IMR-90 (cell line): ENCODE measurements at regions not wholly inside any gene's neighbourhood (a gene's known extent, or its start where the extent isn't known, plus 50 kb on each side); places are given as distances from the start of the nearest gene placed in this dataset.

Experiments
- ATAC-seq: fragments of 200-7000 bp; cut with Tn5 transposase; 2 replicates; pipeline ENCODE4 v1.9.1; 2020; ENCODE audit warnings: low read depth, mild to moderate bottlenecking, moderate library complexity
- BruUV-seq: library from RNA; stranded (reverse); fragments of 400-500 nt; replicated peaks from 2 replicates; lab custom pipeline; 2021; lab: Mats Ljungman, UMichigan
- CTCF ChIA-PET: fragments of 300-600 bp; formaldehyde crosslinking; extraction: SDS; loops from one replicate; lab custom pipeline; 2021; ENCODE audit warnings: antibody characterized with exemption; lab: Yijun Ruan, JAX
- POLR2A ChIA-PET: fragments of 300-600 bp; sonication (Branson Sonifier 250); formaldehyde crosslinking; loops from one replicate; lab custom pipeline; 2022; ENCODE audit warnings: antibody characterized with exemption; ENCODE audit not compliant: unreplicated experiment; lab: Charles Lee
- DNase-seq: peaks from one replicate; pipeline ENCODE4 v3.0.0; 2013
- H2AFZ ChIP-seq: replicated peaks from 2 replicates; pipeline ENCODE3; 2013; ENCODE audit warnings: low read length, mild to moderate bottlenecking; ENCODE audit not compliant: poor library complexity
- H2AK5ac ChIP-seq: 2 replicates; pipeline ENCODE4 v1.6.1; 2013; ENCODE audit warnings: low read depth, low read length, inconsistent platforms
- H2AK9ac ChIP-seq: replicated peaks from 2 replicates; pipeline ENCODE3; 2013; ENCODE audit warnings: mild to moderate bottlenecking, low read depth, low read length, moderate library complexity; ENCODE audit not compliant: poor library complexity
- H2BK120ac ChIP-seq: 2 replicates; pipeline ENCODE4 v1.6.1; 2013; ENCODE audit warnings: low read depth, low read length, inconsistent platforms
- H2BK15ac ChIP-seq: 3 replicates; pipeline ENCODE4 v1.6.1; 2013; ENCODE audit warnings: low read depth, low read length, inconsistent platforms
- H2BK20ac ChIP-seq: 2 replicates; pipeline ENCODE4 v1.6.1; 2013; ENCODE audit warnings: low read depth, mild to moderate bottlenecking, inconsistent platforms, low read length, moderate library complexity
- H2BK5ac ChIP-seq: 2 replicates; pipeline ENCODE4 v1.6.1; 2013; ENCODE audit warnings: mild to moderate bottlenecking, low read depth, low read length, inconsistent platforms; ENCODE audit not compliant: poor library complexity, severe bottlenecking
- H3K14ac ChIP-seq: replicated peaks from 2 replicates; pipeline ENCODE4 v1.6.1; 2013; ENCODE audit warnings: low read depth, low read length, inconsistent platforms
- H3K18ac ChIP-seq: 2 replicates; pipeline ENCODE4 v1.6.1; 2013; ENCODE audit warnings: low read depth, low read length, control low read depth
- H3K23ac ChIP-seq: 2 replicates; pipeline ENCODE4 v1.6.1; 2013; ENCODE audit warnings: low read depth, low read length, inconsistent platforms
- H3K27ac ChIP-seq: 2 replicates; pipeline ENCODE4 v1.5.1; 2013; ENCODE audit warnings: mild to moderate bottlenecking, control low read depth, low read length; ENCODE audit not compliant: insufficient read depth
- H3K27me3 ChIP-seq: 2 replicates; pipeline ENCODE4 v1.6.1; 2013; ENCODE audit warnings: low read length; ENCODE audit not compliant: control insufficient read depth, insufficient read depth
- H3K36me3 ChIP-seq: 2 replicates; pipeline ENCODE4 v1.6.1; 2013; ENCODE audit warnings: low read length, mixed read lengths; ENCODE audit not compliant: control insufficient read depth, insufficient read depth
- H3K4ac ChIP-seq: 2 replicates; pipeline ENCODE4 v1.6.1; 2013; ENCODE audit warnings: low read depth, low read length, inconsistent platforms
- H3K4me1 ChIP-seq: 2 replicates; pipeline ENCODE4 v1.6.1; 2013; ENCODE audit warnings: low read length, mixed read lengths; ENCODE audit not compliant: control insufficient read depth, insufficient read depth
- H3K4me2 ChIP-seq: 2 replicates; pipeline ENCODE4 v1.6.1; 2013; ENCODE audit warnings: low read depth, mild to moderate bottlenecking, control low read depth, low read length, moderate library complexity
- H3K4me3 ChIP-seq: 2 replicates; pipeline ENCODE4 v1.5.1; 2013; ENCODE audit warnings: low read depth, mild to moderate bottlenecking, control low read depth, low read length, moderate library complexity; ENCODE audit not compliant: insufficient read depth
- H3K56ac ChIP-seq: 2 replicates; pipeline ENCODE4 v1.6.1; 2013; ENCODE audit warnings: low read length, inconsistent platforms; ENCODE audit not compliant: insufficient read depth; ENCODE audit errors: extremely low read depth
- H3K79me1 ChIP-seq, 2 experiments: 2 replicates each; pipeline ENCODE4 v1.6.1; 2013; ENCODE audit warnings: low read length in 2 of 2, inconsistent platforms in 1 of 2, low read depth in 1 of 2
- H3K9ac ChIP-seq: 2 replicates; pipeline ENCODE4 v1.6.1; 2013; ENCODE audit warnings: low read depth, low read length, control low read depth
- H3K9me1 ChIP-seq: 2 replicates; pipeline ENCODE4 v1.6.1; 2013; ENCODE audit warnings: low read length, inconsistent platforms; ENCODE audit not compliant: insufficient read depth
- H3K9me3 ChIP-seq: 2 replicates; pipeline ENCODE4 v1.6.1; 2013; ENCODE audit warnings: low read length; ENCODE audit not compliant: control insufficient read depth, insufficient read depth
- H4K20me1 ChIP-seq: 2 replicates; pipeline ENCODE4 v1.6.1; 2013; ENCODE audit warnings: low read length, inconsistent platforms; ENCODE audit not compliant: insufficient read depth
- H4K5ac ChIP-seq: 2 replicates; pipeline ENCODE4 v1.6.1; 2013; ENCODE audit warnings: mild to moderate bottlenecking, low read depth, low read length, control low read depth
- H4K8ac ChIP-seq, 2 experiments: 2 replicates each; pipeline ENCODE4 v1.6.1; 2013; ENCODE audit warnings: low read depth in 2 of 2, low read length in 2 of 2, control low read depth in 1 of 2, inconsistent platforms in 1 of 2
- H4K91ac ChIP-seq: 2 replicates; pipeline ENCODE4 v1.6.1; 2013; ENCODE audit warnings: low read depth, low read length, inconsistent platforms; ENCODE audit not compliant: insufficient read depth
- BHLHE40 ChIP-seq: fragments of 150-350 bp; IDR thresholded peaks from 2 replicates; pipeline ENCODE4 v1.6.1; 2016; ENCODE audit warnings: mild to moderate bottlenecking, low read depth, low read length
- CTCF ChIP-seq: conservative IDR thresholded peaks from 2 replicates; pipeline ENCODE4 v1.5.1; 2012; ENCODE audit warnings: mild to moderate bottlenecking, low read depth, low read length, improper control_type of control experiment
- FOS ChIP-seq: fragments of 150-350 bp; IDR thresholded peaks from 2 replicates; pipeline ENCODE4 v1.6.1; 2016; ENCODE audit warnings: low read depth, low read length
- MXI1 ChIP-seq: IDR thresholded peaks from 2 replicates; pipeline ENCODE4 v1.6.1; 2012; ENCODE audit warnings: low read depth, mild to moderate bottlenecking, low read length, moderate library complexity, borderline replicate concordance
- POLR2A ChIP-seq: IDR thresholded peaks from 2 replicates; pipeline ENCODE4 v1.6.1; 2012; ENCODE audit warnings: mild to moderate bottlenecking, low read depth, low read length
- RCOR1 ChIP-seq: IDR thresholded peaks from 2 replicates; pipeline ENCODE4 v1.6.1; 2012; ENCODE audit warnings: mild to moderate bottlenecking, low read length, improper control_type of control experiment; ENCODE audit not compliant: insufficient replicate concordance
- USF2 ChIP-seq: fragments of 150-350 bp; IDR thresholded peaks from 2 replicates; pipeline ENCODE4 v1.6.1; 2017; ENCODE audit warnings: mild to moderate bottlenecking, antibody characterized with exemption, low read length, low read depth
- WGBS, 2 experiments: methylation state at CpG; one replicate each; pipeline versions ENCODE4 v1.1.5 to v1.1.7; 2013; ENCODE audit warnings: missing lambda C conversion rate in 2 of 2; ENCODE audit not compliant: insufficient read length in 1 of 2; ENCODE audit errors: extremely low coverage in 2 of 2; 5-methylcytosine and 5-hydroxymethylcytosine counted together
- dilution Hi-C: fragments of 300-500 bp; cut with HindIII; formaldehyde crosslinking; loops from one replicate; pipeline ENCODE4 v1.14.3; 2018; ENCODE audit warnings: low sequenced_read_pairs; ENCODE audit not compliant: unreplicated experiment
- in situ Hi-C: fragments of 300-500 bp; cut with MboI; formaldehyde crosslinking; loops from 3 replicates; pipeline ENCODE4 v1.14.3; 2019; ENCODE audit warnings: low sequenced_read_pairs, inconsistent platforms, mixed read lengths
- intact Hi-C: fragments of 100-400 bp; cut with micrococcal nuclease; formaldehyde crosslinking; loops from 2 replicates; pipeline ENCODE4 v1.10.0; 2022

- Histone ChIP-seq H4K91ac (no peak overlapping the region), H3K27ac (no peak overlapping the region), H4K8ac (no peak overlapping the region), H2AFZ (peak overlapping the region; percentile 17), H2BK20ac (no peak overlapping the region), H3K18ac (no peak overlapping the region), H3K14ac (no peak overlapping the region), H2AK9ac (no peak overlapping the region), H3K56ac (no peak overlapping the region), H2AK5ac (no peak overlapping the region), H4K5ac (no peak overlapping the region), H2BK15ac (no peak overlapping the region), H3K4ac (no peak overlapping the region), H3K4me1 (no peaks in the 10 kb centered on the region), H4K20me1 (no peaks in the 10 kb centered on the region), H2BK5ac (no peak overlapping the region), H2BK120ac (no peak overlapping the region), H3K36me3 (no peaks in the 10 kb centered on the region), H3K23ac (no peak overlapping the region), H3K4me3 (no peak overlapping the region), H3K27me3 (no peaks in the 10 kb centered on the region; the same call in 1 of the 2 replicates), H3K9me3 (peaks cover 5% of the 10 kb centered on the region; the same call in 1 of the 2 replicates), H3K4me2 (no peak overlapping the region), H3K9me1 (no peaks in the 10 kb centered on the region), H3K9ac (no peak overlapping the region), H3K79me1 (no peaks in the 10 kb centered on the region)
- ChIA-PET POLR2A (interaction anchor here (0.6 kb wide), 1 partner anchor 32 kb away, joined by 3 read pairs; no protein-coding TSS in a partner anchor), CTCF (no interaction called here)
- no peak for ATAC-seq
- dilution Hi-C loops = no loop called here
- in situ Hi-C loops = no loop called here
- BruUV-seq = no TSS peak
- TF ChIP-seq BHLHE40 (no peak), POLR2A (no peak), USF2 (no peak), FOS (no peak), CTCF (no peak), MXI1 (no peak), RCOR1 (no peak)
- DNase-seq = no peak
- intact Hi-C loops = no loop called here
- WGBS, 2 experiments = 40% methylated on average over 1 of the region's 13 CpGs; no CpG with 5 or more reads in 1 of the 2 experiments
Measured at GRCh38 chr14:94935706-94936300, 165.9 kb upstream of the GSC start.
